WERI-Rb-1 (cell line): ENCODE measurements at regions not wholly inside any gene's neighbourhood (a gene's known extent, or its start where the extent isn't known, plus 50 kb on each side); places are given as distances from the start of the nearest gene placed in this dataset.

ENCODE experiments used
- DNase-seq: peaks from one replicate; pipeline ENCODE4 v3.0.0-alpha.2; 2020
- H3K27ac ChIP-seq: fragments of 250-450 bp; sonication (Bioruptor Pico); 2 replicates; pipeline ENCODE4 v1.5.1; 2020; ENCODE audit warnings: mild to moderate bottlenecking, moderate library complexity
- H3K27me3 ChIP-seq: fragments of 250-450 bp; sonication (Bioruptor Pico); 2 replicates; pipeline ENCODE4 v1.5.1; 2021; ENCODE audit warnings: mild to moderate bottlenecking, low read depth, moderate library complexity; ENCODE audit not compliant: insufficient read depth, severe bottlenecking
- H3K36me3 ChIP-seq: fragments of 250-450 bp; sonication (Bioruptor Pico); 2 replicates; pipeline ENCODE4 v1.5.1; 2020; ENCODE audit warnings: mild to moderate bottlenecking, moderate library complexity
- H3K4me3 ChIP-seq: 2 replicates; pipeline ENCODE4 v1.5.1; 2011; ENCODE audit warnings: low read depth, mild to moderate bottlenecking, control low read depth, low read length
- H3K9me3 ChIP-seq: fragments of 250-450 bp; sonication (Bioruptor Pico); 2 replicates; pipeline ENCODE4 v1.5.1; 2021; ENCODE audit warnings: mild to moderate bottlenecking, moderate library complexity; ENCODE audit not compliant: severe bottlenecking
- TF ChIP-seq, protein P1 (sequence below): IDR thresholded peaks from 2 replicates; pipeline ENCODE4 v1.5.1; 2011; ENCODE audit warnings: low read depth, mild to moderate bottlenecking, control low read depth, inconsistent platforms, low read length

DNA sequence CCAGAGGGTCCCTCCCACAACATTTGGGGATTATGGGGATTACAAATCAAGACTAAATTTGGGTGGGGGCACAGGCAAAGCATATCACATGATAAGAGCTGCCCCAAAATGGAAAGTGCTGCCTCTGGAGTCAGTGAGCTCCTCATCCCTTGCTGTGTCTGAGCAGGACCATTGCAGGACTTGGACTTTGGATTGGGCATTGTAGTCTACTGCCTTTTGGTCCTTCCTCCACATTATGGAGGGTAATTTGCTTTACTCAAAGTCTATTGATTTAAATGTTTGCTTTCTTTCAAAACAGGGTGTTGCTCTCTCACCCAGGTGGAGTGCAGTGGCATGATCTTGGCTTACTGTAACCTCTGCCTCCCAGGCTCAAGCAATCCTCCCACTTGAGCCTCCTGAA is 106.8 kb upstream of the LDAH start:
- Histone ChIP-seq H3K4me3 (no peak overlapping the region), H3K36me3 (no peaks in the 10 kb centered on the region), H3K9me3 (peaks cover 9% of the 10 kb centered on the region), H3K27ac (no peak overlapping the region), H3K27me3 (peaks cover 91% of the 10 kb centered on the region)
- DNase-seq: no peak
- TF ChIP-seq, protein P1, sequence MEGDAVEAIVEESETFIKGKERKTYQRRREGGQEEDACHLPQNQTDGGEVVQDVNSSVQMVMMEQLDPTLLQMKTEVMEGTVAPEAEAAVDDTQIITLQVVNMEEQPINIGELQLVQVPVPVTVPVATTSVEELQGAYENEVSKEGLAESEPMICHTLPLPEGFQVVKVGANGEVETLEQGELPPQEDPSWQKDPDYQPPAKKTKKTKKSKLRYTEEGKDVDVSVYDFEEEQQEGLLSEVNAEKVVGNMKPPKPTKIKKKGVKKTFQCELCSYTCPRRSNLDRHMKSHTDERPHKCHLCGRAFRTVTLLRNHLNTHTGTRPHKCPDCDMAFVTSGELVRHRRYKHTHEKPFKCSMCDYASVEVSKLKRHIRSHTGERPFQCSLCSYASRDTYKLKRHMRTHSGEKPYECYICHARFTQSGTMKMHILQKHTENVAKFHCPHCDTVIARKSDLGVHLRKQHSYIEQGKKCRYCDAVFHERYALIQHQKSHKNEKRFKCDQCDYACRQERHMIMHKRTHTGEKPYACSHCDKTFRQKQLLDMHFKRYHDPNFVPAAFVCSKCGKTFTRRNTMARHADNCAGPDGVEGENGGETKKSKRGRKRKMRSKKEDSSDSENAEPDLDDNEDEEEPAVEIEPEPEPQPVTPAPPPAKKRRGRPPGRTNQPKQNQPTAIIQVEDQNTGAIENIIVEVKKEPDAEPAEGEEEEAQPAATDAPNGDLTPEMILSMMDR: no peak

- peaks cover 91% of the 10 kb centered on the region for H3K27me3 ChIP-seq
- no peak for DNase-seq
- no peak overlapping the region for H3K27ac ChIP-seq
- H3K9me3 ChIP-seq: peaks cover 9% of the 10 kb centered on the region
- H3K4me3 ChIP-seq: no peak overlapping the region
- H3K36me3 ChIP-seq: no peaks in the 10 kb centered on the region
- TF ChIP-seq, protein P1: no peak
These were observed 105.7 kb upstream of the LDAH start for GRCh38 chr2:20928617-20929016.

DNA sequence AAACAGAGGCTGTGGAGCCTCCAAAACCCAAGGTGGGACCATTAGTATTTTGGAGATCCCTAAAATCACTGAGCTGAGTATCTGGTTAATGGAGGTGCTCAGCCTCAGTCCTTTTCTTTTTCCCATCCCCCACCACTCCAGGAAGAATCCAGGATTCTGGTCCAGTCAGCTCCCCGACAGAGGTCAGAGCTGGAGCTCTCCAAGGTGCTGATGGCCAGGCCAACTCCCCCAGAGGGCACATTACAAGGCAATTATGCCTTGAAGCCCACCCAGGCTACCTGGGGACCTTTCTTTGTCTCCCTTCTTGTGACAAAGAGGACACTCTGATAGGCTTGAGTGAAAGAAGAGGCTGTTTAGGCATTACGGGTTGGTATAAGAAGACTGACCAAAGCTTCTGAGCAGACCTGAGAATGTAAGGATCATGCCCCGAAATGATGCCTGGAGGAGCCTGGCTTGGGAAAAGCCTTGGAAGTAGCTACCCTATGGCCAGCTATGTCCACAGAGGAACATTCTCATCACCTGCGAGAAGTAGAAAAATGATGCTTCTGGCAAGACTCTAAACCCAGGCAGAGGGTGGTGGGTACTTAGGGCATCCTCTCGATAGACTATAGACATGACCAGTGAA is 102.5 kb upstream of the LDAH start:
- peaks cover 92% of the 10 kb centered on the region for H3K27me3 ChIP-seq
- DNase-seq: no peak
- TF ChIP-seq, protein P1: no peak
- H3K36me3 ChIP-seq: no peaks in the 10 kb centered on the region
- H3K27ac ChIP-seq: no peak overlapping the region
- H3K9me3 ChIP-seq: peaks cover 9% of the 10 kb centered on the region
- no peak overlapping the region for H3K4me3 ChIP-seq

- peaks cover 97% of the 10 kb centered on the region for H3K27me3 ChIP-seq
- H3K9me3 ChIP-seq: no peaks in the 10 kb centered on the region
- H3K27ac ChIP-seq: no peak overlapping the region
- no peak overlapping the region for H3K4me3 ChIP-seq
- no peak for DNase-seq
- TF ChIP-seq, protein P1: no peak
- H3K36me3 ChIP-seq: no peaks in the 10 kb centered on the region
These were observed 96.4 kb upstream of the LDAH start for GRCh38 chr2:20919297-20919800.

DNA sequence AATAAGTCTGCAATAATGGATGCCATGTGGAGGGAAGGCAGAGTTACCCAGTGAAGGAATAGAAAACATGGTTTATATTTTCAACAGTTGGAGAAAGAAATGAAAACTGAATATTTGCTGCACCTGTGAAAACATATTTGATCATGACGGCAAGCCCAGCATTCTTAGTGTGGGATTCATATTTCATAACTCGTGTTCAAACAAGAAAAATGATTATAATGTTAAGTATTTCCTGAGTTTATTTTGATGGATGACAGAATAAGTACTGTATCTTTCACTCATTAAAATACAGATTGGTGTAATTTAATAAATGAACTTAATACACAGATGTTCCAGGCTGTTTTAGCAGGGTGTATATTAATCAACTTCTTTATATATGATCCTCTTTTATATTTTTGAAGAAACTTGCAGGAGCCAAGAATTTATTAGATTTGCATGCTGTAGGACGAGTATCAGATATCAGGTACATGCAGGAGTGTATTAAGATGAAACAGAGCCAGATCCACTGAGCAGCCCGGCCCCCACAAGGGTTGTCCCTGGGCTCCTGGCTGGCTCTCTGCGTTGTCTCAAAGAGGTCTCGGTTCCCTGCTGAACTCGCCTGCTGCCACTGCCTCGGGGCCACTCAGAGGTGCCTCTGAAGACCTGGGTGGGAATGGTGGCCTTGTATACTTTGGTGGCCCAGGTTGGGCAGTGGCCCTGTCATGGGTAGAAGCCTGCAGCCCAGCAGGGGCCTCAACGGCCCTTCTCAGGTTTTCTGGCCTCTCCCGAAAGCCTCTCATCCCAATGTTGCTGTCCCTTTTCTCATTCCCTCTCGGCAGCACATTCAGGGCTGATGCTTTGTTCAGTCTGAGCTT is 95.0 kb upstream of the LDAH start:
- no peak for DNase-seq
- Histone ChIP-seq H3K27me3 (peaks cover 97% of the 10 kb centered on the region), H3K36me3 (no peaks in the 10 kb centered on the region), H3K27ac (no peak overlapping the region), H3K9me3 (no peaks in the 10 kb centered on the region), H3K4me3 (no peak overlapping the region)
- TF ChIP-seq, protein P1: no peak
